ENCODE measurements at regions not wholly inside any gene's neighbourhood (a gene's known extent, or its start where the extent isn't known, plus 50 kb on each side); places are given as distances from the start of the nearest gene placed in this dataset.

DNA sequence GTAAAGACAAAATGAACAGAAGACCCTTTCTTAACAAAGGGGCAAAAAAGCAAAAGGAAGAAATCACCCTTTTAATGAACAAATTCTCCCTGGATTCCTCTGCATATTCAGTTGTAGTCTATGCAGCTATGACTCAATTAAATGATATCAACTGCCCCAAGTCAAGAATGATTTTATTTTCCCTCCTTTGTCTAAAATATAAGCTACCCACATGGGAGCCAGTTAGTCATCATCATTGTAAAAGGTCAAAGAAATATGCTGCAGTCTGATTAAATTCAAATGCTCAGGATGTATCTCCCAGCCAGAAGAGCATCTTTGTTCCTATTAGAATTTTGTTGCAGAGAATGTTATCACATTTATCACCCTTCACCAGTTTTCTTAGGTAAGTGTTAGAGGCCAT is 84.0 kb downstream of the SST start:
- no peak overlapping the region for H3K27ac ChIP-seq
- no peaks in the 10 kb centered on the region for H3K27me3 ChIP-seq
- no peak overlapping the region for H3K4me3 ChIP-seq
- H3K36me3 ChIP-seq, result no peaks in the 10 kb centered on the region
- DNase-seq (ENCODE audit: low spot score in 2 of 2), result no peak
- H3K9me3 ChIP-seq, result no peaks in the 10 kb centered on the region
- TF ChIP-seq POLR2A (IDR thresholded peaks at IDR 0.05), result no peak
- no peak for TF ChIP-seq POLR2AphosphoS5 (IDR thresholded peaks at IDR 0.05)
- intact Hi-C loops (cut with DNase I; ENCODE audit: low total_unique reads), result no loop called here
- no peaks in the 10 kb centered on the region for H3K4me1 ChIP-seq

DNA sequence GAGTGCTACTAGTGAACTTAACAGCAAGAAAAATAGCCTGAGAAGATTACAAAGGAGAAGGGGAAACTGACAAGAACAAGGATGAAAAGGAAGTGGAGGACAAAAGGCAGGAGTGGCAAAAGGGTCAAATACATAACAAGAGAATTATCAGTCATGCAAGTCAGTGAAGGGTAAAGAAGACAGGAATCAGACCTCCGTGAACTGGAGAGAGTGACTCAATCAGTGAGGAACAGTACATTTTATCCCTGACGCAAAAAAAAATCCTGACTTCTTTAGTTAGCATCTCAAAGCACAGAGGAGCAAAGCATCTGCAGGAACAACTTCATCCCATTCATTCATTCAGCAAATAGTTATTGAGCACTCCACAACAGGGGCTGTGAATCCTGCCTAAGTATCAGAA is 97.8 kb downstream of the SST start:
- intact Hi-C loops (cut with DNase I; ENCODE audit: low total_unique reads), result no loop called here
- DNase-seq (ENCODE audit: low spot score in 2 of 2), result no peak
- Histone ChIP-seq H3K4me1 (peaks cover 0 to 5% of the 10 kb centered on the region in 2 donors), H3K27ac (no peak overlapping the region), H3K27me3 (no peaks in the 10 kb centered on the region), H3K9me3 (no peaks in the 10 kb centered on the region), H3K4me3 (no peak overlapping the region), H3K36me3 (no peaks in the 10 kb centered on the region)
- TF ChIP-seq POLR2AphosphoS5 (IDR thresholded peaks at IDR 0.05) (no peak), POLR2A (IDR thresholded peaks at IDR 0.05) (no peak)
- TF ChIP-seq, protein P1, sequence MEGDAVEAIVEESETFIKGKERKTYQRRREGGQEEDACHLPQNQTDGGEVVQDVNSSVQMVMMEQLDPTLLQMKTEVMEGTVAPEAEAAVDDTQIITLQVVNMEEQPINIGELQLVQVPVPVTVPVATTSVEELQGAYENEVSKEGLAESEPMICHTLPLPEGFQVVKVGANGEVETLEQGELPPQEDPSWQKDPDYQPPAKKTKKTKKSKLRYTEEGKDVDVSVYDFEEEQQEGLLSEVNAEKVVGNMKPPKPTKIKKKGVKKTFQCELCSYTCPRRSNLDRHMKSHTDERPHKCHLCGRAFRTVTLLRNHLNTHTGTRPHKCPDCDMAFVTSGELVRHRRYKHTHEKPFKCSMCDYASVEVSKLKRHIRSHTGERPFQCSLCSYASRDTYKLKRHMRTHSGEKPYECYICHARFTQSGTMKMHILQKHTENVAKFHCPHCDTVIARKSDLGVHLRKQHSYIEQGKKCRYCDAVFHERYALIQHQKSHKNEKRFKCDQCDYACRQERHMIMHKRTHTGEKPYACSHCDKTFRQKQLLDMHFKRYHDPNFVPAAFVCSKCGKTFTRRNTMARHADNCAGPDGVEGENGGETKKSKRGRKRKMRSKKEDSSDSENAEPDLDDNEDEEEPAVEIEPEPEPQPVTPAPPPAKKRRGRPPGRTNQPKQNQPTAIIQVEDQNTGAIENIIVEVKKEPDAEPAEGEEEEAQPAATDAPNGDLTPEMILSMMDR (IDR thresholded peaks at IDR 0.05), result no peak

DNA sequence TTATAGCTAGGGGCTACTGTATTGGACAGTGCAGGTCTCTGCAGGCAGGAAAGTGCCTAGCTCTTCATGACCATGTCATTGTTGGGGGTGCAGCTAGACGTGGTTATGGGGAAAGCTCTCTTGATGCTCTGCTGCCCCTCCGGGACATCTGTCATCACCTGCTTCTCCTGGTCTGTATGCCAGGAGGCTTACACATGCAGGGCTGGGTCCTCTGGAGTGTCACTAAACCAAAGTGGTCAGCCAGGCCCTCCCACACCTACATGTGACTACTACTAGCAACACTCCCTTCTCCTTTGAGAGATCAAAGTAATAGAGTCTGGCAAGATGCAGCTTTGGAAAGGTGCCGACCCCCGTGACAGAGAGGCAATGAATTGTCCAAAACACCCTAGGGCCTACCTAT is 98.5 kb downstream of the SST start:
- H3K9me3 ChIP-seq, result no peaks in the 10 kb centered on the region
- no peaks in the 10 kb centered on the region for H3K27me3 ChIP-seq
- TF ChIP-seq POLR2AphosphoS5 (IDR thresholded peaks at IDR 0.05), result no peak
- TF ChIP-seq, protein P1 (IDR thresholded peaks at IDR 0.05), result no peak
- no peaks in the 10 kb centered on the region for H3K36me3 ChIP-seq
- no peak overlapping the region for H3K4me3 ChIP-seq
- intact Hi-C loops (cut with DNase I; ENCODE audit: low total_unique reads), result no loop called here
- H3K27ac ChIP-seq, result no peak overlapping the region
- H3K4me1 ChIP-seq, result peaks cover 0 to 8% of the 10 kb centered on the region in 2 donors
- DNase-seq (ENCODE audit: low spot score in 2 of 2), result no peak

DNA sequence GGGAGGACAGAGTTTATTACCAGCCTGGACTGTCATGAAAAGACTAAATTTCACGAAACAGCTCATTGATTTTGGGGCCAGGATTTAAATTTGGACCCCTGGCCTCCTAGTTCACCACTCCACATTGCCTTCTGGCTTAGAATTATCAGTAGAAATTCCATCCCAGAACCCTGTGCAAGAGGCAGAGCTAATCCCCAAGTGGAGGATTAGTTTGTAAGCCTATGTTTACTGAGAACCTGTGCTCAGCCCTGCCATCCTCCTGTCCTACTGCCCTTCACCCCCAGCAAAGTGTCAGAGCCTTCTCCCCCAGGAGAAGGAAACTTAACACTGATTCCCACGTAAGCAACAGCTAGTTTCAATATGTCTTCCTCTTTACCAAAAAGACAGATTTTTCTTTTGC is 99.4 kb downstream of the SST start:
- TF ChIP-seq POLR2AphosphoS5 (IDR thresholded peaks at IDR 0.05) (no peak), POLR2A (IDR thresholded peaks at IDR 0.05) (no peak)
- TF ChIP-seq, protein P1 (IDR thresholded peaks at IDR 0.05), result no peak
- Histone ChIP-seq H3K27ac (no peak overlapping the region), H3K4me1 (peaks cover 0 to 8% of the 10 kb centered on the region in 2 donors), H3K9me3 (no peaks in the 10 kb centered on the region), H3K36me3 (no peaks in the 10 kb centered on the region), H3K4me3 (no peak overlapping the region), H3K27me3 (no peaks in the 10 kb centered on the region)
- DNase-seq (ENCODE audit: low spot score in 2 of 2), result no peak
- intact Hi-C loops (cut with DNase I; ENCODE audit: low total_unique reads), result no loop called here

DNA sequence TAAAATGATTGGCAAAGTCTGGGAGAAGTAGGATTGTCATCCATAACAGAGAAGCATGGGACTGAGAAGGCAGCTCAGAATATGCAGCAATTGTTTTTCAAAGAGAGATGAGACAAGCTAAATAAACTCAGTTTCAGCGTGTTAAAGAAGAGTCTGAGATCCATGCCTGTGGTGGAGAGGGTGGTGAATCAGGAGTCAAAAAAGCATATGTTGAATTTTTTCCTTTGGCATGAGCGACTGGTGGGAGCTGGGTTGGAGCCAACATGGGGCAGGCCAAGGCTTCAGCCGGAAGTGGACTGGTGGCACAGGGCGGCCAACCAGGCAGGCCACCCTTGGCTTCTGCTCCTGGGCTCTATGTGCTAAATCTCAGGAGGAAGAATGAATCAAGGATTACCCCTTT is 102.0 kb downstream of the SST start:
- intact Hi-C loops (cut with DNase I; ENCODE audit: low total_unique reads), result no loop called here
- TF ChIP-seq POLR2AphosphoS5 (IDR thresholded peaks at IDR 0.05) (no peak), POLR2A (IDR thresholded peaks at IDR 0.05) (no peak)
- TF ChIP-seq, protein P1 (IDR thresholded peaks at IDR 0.05), result no peak
- H3K27ac ChIP-seq, result no peak overlapping the region

DNA sequence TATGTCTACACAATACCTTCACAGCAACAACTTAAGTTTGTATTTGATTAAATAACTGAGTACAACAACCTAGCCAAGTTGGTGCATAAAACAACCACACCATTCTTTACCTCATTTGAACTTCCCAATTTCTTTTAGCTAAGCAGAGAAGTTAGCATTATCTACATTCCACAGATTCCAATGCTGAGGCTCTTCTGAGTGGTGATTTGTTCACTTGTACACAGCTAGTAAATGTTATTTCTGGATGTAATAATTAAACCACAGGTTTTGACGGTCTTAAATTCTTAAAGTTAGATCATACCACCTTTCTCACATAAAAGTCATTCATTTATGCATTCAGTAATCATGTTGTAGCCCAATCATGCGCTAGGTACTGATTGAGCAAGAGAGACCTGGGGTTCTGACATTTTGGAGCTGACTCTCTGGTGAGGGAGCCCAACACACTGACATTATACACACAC is 102.5 kb downstream of the SST start:
- Histone ChIP-seq H3K27ac (no peak overlapping the region), H3K36me3 (no peaks in the 10 kb centered on the region), H3K9me3 (no peaks in the 10 kb centered on the region), H3K4me1 (peaks cover 0 to 8% of the 10 kb centered on the region in 2 donors), H3K4me3 (no peak overlapping the region), H3K27me3 (no peaks in the 10 kb centered on the region)
- intact Hi-C loops (cut with DNase I; ENCODE audit: low total_unique reads), result no loop called here
- no peak for DNase-seq (ENCODE audit: low spot score in 2 of 2)
- TF ChIP-seq, protein P1 (IDR thresholded peaks at IDR 0.05), result no peak
- TF ChIP-seq POLR2A (IDR thresholded peaks at IDR 0.05), result no peak
- TF ChIP-seq POLR2AphosphoS5 (IDR thresholded peaks at IDR 0.05), result no peak

More for the DNA sequence above, 102.0 kb downstream of the SST start:
- H3K4me3 ChIP-seq, result no peak overlapping the region
- DNase-seq (ENCODE audit: low spot score in 2 of 2), result no peak
- H3K27me3 ChIP-seq, result no peaks in the 10 kb centered on the region
- no peaks in the 10 kb centered on the region for H3K9me3 ChIP-seq
- H3K4me1 ChIP-seq, result peaks cover 0 to 8% of the 10 kb centered on the region in 2 donors
- no peaks in the 10 kb centered on the region for H3K36me3 ChIP-seq
